ENCODE measurements at regions not wholly inside any gene's neighbourhood (a gene's known extent, or its start where the extent isn't known, plus 50 kb on each side); places are given as distances from the start of the nearest gene placed in this dataset.

DNA sequence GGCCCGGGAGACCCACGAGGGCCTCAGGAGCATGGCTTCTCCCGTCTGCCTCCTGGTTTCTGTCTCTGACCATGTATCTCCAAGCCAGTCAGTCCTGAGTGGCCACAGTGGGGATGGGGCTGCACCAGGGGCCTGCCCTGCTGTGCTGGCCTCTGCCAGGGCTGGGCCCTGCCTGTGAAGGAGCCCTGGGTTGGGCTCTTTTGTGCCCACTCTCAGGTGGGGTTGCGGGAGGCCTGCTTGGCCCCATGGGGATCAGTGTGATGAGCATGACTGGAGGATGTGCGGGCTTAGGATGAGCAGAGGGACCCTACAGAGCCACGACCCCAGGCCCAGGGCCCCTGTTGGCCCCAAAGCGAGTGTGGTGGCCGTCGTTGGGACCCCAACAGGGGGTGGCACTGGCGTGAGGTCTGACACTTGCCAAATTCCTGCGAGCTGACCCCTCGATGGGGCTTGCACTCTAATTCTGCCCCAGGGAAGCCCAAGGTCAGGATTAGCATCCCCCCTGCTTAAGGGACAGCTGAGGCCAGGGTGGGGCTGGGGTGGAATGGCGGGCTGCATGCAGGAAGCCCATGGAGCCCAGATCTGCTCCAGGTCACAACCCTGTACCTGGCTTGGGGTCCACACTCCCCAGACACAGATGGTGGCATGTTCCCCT is 90.0 kb upstream of the BHLHE23 start:
- TF ChIP-seq CTCF (conservative IDR thresholded peaks at IDR 0.05) (no peak), ZFX (IDR thresholded peaks at IDR 0.05) (no peak)

All from C4-2B (cell line).